ENCODE measurements at regions not wholly inside any gene's neighbourhood (a gene's known extent, or its start where the extent isn't known, plus 50 kb on each side); places are given as distances from the start of the nearest gene placed in this dataset.
"Not testable (repeated sequence)": the region's sequence is repeated elsewhere in the genome, so short reads cannot be mapped to it uniquely, and the experiment has no call there.

DNA sequence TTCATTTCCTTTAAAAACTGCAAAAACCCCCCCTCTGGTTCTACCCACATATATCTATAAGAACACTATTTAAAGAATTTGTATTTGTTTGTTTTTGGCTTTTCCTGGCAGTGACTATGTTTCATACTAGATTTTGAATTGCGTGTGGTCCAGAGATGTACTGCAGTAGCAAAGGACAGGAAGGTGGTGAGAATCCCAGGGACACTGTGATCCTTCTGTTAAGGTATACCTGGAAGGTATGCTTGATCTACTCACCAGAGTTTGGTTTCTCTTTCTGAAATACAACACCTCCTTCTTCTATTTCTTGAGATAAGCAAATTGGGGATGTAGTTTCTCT, 129.6 kb upstream of the RASGEF1B start:
- DNase-seq (ENCODE audit: low spot score) = no peak

GRCh38 chr4:81600520-81601357, 129.0 kb upstream of the RASGEF1B start:
- no peak for DNase-seq (ENCODE audit: low spot score)

DNA sequence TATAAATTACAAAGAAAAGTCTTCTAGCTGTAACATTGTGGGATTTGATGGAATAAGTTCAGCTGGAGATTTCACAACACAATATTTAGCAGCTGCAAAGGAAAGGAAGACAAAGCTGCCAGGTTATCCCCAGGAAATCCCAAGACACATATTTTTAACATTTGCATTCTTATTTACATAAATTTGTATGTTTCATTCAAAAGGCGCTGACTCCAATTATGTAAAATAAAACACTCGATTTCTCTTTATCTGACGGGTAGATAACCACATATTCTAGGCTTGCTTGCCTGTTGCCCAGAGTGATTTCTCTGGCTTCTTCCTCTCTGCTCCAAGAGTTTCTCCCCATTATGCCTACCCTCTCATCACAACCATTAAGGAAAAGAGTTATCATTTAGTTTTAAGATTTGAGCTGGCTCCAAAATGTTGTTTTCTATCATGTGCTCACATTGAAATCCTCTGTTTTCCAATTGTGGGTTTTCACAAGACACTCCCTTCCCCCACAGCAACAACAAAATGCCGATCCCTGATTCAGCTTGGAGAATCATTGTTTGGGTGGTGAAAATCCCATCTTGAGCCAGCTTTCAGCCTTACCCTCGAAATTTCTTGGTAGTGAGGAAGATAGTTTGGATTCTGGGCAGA, 128.2 kb upstream of the RASGEF1B start:
- no peak for DNase-seq (ENCODE audit: low spot score)

DNA sequence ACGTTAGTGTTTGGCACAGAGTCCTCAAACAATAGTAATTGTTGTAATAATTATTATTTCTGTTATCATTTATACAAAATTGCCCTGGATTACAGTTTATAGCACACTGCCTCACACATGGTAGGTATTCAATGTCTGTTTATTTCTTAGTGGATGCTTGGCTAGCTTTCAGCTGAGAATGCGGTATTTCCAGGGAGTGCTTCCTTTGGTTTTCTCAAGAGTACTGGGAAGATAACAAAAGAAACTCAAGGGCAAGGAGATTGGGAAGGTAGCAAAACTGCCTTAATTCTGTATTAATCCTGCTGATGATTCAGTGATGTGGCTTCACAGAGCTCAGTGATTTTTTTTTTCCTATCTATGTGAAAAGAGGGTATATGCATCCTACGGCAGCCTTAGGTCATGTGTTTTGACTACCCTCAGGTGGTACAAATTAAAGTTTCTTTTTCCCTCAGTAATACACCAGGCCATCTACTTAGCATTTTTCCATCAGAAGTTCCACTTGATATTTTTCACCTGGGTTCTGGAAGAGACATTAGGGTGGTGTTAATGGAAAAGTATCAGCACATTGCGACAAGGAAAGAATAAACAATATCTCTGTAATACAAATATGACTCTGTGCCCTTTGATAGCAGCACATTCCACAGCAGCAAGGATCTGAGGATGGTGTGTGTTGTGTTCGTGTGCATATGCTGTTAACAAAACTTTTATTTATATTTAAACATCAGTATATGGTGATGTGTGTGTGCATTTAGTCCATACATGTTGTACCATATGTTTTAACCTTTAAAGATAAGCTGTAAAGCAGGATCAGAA, 124.3 kb upstream of the RASGEF1B start:
- DNase-seq (ENCODE audit: low spot score) = no peak

DNA sequence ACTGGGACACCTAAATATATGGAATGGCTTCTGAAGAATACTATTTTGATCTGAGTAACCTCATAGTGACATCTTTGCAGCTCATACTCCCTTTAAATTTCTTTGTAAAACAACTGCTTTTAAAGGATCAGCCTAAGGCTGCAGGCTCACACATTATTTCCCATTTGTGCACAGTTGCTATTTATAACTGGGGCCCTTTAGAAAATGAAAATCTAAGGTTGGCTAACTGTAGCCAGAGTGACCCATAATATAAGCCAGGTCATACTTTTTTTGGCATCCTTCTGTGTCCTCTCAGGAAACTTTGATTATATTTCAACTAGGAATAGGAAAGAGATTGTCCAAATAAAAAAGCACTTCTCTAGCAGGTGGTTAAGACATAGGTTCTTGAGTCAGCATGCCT, 123.6 kb upstream of the RASGEF1B start:
- DNase-seq (ENCODE audit: low spot score) = no peak

DNA sequence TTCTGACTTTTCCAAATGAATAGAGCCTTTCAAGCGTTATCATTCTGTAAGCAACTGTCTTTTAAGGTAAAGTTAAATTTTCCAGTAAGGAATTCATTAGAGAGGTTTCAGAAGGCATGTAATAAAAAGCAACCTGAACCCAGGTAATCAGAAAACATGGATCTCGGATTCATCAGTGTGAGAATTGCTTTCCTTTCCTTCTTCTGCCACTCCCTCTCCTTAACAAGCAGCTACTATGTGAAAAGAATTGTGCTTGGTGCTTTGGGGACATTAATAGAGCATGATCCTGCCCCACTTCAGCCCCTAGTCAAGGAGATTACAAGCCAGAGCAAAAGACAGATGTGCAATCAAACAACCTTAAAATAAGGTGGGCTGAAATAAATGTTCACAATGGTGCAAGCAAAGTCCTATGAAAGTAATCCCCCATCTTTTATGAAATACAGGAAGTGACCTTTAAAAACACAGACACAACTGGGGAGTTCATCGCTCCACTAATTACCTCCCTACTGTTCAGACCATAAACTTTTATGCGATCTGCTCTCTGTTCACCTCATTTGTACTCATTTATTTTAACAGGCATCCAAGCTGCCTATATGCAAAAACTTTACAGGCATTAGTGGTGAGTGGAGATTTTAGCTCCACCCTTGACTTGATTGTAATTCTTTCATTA, 122.9 kb upstream of the RASGEF1B start:
- no peak for DNase-seq (ENCODE audit: low spot score)

GRCh38 chr4:81592701-81593100, 121.0 kb upstream of the RASGEF1B start:
- DNase-seq (ENCODE audit: low spot score) = no peak

DNA sequence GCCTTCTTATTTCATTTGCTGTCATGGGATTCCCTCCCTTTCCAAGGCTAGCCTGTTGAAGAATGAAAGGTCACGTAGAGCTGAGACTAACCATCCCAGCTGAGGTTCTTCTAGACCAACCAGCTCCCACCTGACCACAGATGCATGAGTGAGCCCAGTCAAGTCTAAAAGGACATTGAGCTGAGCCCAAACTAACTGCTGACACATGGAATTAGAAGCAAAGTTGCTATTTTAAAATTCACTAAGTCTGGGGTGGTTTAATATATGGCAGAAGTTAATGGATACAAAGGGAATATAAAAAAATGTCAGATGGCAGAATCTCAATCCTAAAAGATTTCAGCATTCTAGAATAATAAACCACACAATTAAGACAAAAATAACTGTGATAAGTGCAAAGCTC, 118.9 kb upstream of the RASGEF1B start:
- no peak for DNase-seq (ENCODE audit: low spot score)

DNA sequence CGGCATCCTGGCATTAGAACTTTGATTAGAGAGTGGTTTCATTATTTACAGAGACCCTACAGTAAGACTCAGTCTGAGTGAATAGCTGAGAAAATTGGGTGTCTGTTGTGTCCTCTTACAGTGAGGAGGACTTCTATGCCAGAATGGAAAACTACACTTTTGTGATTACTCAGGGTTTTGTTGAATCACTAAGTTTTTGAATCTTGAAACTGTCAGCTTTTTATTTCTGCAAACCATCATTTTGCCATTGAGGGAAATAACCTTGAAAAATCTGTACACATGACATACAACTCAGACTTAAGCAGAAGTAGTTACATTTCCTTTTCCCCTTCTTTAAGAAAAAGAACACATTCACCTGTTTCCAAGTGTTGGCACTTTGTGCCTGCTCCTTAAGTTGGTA, 117.6 kb upstream of the RASGEF1B start:
- DNase-seq (ENCODE audit: low spot score) = no peak

DNA sequence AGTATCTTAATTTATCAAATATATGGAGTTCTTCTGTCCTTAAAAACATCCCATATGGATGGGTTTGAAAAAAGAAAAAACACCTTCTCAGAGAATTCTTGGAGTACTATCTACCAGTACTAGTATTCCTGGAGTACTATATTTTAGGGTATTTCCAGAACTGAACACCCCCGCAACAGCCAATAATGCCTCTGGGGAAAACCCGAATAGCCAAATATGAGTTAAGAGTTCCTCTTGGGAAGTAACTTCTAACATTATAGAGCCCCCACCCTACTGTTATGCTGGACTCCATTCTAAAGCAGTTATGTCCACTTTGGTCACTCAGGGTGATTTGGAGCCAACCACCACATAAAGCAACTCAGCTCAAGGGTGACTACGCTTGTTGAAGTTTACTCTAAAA, 115.0 kb upstream of the RASGEF1B start:
- DNase-seq (ENCODE audit: low spot score) = no peak

DNA sequence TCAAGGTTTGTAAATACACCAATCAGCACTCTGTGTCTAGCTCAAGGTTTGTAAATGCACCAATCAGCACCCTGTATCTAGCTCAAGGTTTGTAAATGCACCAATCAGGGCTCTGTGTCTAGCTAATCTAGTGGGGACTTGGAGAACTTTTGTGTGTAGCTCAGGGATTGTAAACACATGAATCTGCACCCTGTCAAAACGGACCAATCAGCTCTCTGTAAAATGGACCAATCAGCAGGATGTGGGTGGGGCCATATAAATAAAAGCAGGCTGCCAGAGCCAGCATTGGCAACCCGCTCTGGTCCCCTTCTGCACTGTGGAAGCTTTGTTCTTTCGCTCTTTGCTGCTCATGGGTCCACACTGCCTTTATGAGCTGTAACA, 109.3 kb upstream of the RASGEF1B start:
- not testable (repeated sequence) for DNase-seq (ENCODE audit: low spot score)

DNA sequence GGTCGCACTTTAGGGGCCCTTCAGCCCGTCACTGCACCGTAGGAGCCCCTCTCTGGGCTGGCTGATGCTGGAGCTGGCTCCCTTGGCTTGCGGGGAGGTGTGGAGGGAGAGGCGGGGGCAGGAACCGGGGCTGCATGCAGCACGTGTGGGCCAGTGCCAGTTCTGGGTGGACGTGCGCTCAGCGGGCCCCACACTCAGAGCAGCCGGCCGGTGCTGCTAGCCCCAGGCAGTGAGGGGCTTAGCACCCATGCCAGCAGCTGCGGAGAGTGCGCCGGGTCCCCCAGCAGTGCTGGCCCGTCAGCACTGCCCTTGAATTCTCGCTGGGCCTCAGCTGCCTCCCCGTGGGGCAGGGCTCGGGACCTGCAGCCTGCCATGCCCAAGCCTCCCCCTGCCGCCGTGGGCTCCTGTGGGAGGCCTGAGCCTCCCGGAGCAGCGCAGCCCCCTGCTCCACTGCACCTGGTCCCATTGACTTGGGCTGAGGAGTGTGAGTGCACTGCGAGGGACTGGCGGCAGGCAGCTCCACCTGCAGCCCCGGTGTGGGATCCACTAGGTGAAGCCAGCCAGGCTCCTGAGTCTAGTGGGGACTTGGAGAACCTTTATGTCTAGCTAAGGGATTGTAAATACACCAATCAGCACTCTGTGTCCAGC, 108.8 kb upstream of the RASGEF1B start:
- DNase-seq (ENCODE audit: low spot score) = no peak

DNA sequence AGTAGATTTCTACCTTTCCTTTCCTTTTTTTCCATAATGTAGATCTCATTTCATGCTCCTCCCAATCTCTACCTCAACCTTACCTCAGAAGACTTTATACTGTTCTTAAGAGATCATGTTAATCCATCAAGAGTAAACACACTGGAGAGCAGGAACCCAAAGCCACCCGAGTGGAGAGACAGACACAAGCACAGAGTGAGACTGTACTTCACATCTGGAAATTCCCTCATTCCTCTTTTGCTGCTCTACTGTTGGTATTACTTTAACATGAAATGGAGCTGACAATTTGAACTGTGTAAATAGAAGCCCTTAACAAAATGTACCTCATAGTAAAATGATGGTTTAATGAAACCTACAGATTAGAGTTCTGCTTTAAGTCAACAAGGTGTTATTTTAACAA, 105.7 kb upstream of the RASGEF1B start:
- no peak for DNase-seq (ENCODE audit: low spot score)

- no peak for DNase-seq (ENCODE audit: low spot score)
These were observed 103.3 kb upstream of the RASGEF1B start for GRCh38 chr4:81574991-81575390.

- DNase-seq (ENCODE audit: low spot score) = no peak
These were observed 102.1 kb upstream of the RASGEF1B start for GRCh38 chr4:81573840-81574239.

DNA sequence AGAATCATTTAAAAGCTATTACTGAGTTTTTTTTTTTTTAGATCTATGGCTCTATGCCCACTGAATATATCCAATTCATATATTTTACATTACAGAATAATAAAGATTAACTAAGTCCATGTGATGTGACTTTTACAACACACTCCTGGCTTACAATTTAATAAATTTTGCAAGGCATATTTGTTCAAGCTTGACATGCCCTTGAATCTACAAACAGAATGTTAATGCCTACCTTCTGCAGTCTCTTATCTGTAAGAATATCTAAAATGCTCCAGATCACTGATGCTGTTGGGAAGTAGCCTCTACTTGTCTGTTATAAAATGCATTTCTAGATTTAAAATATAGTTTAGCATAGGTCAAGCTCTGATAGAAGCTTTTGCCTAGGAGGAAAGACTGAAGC, 100.7 kb upstream of the RASGEF1B start:
- DNase-seq (ENCODE audit: low spot score) = no peak

DNA sequence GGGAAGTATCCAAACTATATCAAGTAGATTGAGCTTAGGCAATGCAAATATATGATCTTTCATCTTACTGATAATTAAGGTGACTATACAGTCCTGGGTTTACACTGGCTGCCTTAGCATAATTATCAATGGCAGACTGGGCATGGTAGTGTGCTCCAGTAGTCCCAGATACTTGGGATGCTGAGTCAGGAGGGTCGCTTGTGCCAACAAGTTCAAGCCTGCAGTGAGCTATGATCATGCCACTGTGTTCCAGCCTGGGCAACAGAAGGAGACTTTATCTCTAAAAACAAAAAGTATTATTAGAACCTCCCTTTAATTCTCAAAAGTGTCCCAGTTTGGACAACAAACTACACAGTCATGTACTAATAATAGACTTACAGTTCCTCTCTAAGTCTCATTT, 99.4 kb upstream of the RASGEF1B start:
- DNase-seq (ENCODE audit: low spot score) = no peak

DNA sequence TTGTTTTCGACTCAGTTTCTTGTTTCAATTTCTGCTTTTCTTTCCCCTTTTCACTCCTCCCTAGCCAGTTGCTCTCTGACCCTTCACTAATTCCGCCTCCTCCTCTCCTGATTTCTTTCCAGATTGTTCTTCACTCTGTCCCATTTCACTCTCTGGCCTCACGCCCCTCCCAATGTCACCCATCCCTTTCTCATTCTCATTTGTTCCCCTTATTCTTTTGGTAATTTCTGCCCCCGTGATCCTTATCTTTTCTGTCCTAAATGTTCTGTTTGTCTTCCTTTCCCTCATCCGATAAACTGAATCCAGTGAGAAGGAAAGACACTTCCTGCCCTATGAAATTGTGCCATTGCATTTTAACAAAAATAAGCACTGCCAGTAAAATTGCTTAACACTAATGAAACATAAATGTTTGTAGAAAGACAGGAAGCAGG, 94.5 kb upstream of the RASGEF1B start:
- DNase-seq (ENCODE audit: low spot score) = no peak

DNA sequence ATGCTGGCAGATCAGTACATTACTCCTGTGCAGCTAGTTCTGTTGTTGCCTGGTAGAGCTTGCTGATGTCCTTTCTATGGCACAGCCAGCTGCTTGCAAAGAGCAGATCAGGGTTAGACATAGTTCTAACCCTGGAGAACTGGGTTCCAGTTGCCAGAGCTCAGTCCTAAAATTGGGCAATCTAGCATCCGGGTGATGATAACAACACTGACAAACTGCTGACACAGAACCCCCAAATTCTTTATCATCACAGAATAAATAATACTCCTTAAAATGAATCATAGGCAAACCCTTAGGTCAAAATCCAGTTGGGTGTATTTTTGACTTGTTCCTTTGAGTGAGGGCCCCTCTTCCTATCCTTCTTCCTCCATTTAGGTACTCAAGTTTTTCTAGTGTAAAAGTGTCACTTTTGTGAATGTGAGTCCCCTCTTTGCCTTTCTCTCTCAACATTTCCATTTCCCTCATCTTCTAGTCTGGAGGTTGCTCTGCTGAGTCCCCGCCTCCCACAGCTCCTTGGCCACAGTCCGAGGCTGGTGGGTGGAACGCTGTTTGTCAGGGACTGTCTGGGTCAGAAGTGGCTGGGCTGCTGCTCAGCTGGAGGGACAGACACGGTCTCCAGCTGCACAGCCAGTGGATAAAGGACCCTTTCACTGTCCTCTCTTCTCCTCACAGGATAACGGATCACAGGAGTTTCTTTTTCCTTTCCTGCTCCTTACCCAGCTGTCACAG, 93.6 kb upstream of the RASGEF1B start:
- DNase-seq (ENCODE audit: low spot score) = peak; percentile 28

DNA sequence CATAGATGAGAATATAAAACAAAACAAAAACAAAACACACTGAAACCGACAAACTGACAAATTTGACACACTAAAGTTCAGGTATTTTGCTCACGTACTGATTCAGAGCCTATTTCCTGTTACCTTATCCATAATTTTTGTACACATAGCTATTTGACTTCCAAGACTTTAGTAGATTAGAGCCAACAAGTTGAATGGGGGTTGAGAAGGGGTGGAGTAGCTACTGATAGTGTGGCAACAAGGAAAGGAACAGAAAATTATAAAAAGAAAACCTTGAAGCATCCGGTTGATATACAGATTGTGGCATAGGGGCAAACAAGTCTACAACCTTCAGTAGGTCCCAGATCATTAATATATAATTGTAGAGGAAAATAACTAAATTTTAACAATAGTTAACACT, 92.3 kb upstream of the RASGEF1B start:
- no peak for DNase-seq (ENCODE audit: low spot score)

- no peak for DNase-seq (ENCODE audit: low spot score)
These were observed 90.4 kb upstream of the RASGEF1B start for GRCh38 chr4:81562093-81562492.
